Uterus (tissue), 2 donors: ENCODE measurements at regions not wholly inside any gene's neighbourhood (a gene's known extent, or its start where the extent isn't known, plus 50 kb on each side); places are given as distances from the start of the nearest gene placed in this dataset.

Experiments
- POLR2A ChIP-seq, 2 donors: fragments of 450-650 bp; IDR thresholded peaks; one replicate each; pipeline ENCODE4 v1.6.1; 2016; ENCODE audit warnings: antibody characterized with exemption in 2 of 2, mild to moderate bottlenecking in 1 of 2, moderate library complexity in 1 of 2
- TF ChIP-seq, protein P1 (sequence below), 4 experiments: fragments of 200-600 bp in 2 of 4; fragments of 450-650 bp in 2 of 4; sonication (generic) in 2 of 4; IDR thresholded peaks; one replicate each; pipeline ENCODE4 v1.5.1; 2016 to 2019; ENCODE audit warnings: antibody characterized with exemption in 4 of 4, mild to moderate bottlenecking in 2 of 4, moderate library complexity in 1 of 4

DNA sequence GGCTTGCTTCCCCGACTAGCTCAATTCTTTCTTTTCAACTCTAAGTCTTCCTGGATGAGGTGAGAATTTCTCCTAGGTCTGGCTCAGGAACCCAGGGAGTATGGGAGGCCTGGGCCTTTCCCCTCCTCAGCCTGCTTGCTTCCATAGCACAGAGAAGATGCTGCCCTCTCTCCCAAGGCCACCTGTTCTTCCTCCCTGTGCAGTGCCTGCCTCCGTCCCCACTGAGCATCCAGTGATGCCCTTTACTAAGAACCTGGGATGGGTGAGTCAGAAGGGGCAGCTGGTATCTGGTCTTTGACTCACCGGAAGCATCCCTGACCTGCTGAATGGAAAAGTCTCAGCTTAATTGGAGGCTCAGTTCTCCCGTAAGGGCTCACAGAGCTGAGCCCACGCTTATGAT lies 607.9 kb downstream of the BUD13 start:
- no peak for TF ChIP-seq POLR2A (IDR thresholded peaks at IDR 0.05)
- TF ChIP-seq, protein P1, sequence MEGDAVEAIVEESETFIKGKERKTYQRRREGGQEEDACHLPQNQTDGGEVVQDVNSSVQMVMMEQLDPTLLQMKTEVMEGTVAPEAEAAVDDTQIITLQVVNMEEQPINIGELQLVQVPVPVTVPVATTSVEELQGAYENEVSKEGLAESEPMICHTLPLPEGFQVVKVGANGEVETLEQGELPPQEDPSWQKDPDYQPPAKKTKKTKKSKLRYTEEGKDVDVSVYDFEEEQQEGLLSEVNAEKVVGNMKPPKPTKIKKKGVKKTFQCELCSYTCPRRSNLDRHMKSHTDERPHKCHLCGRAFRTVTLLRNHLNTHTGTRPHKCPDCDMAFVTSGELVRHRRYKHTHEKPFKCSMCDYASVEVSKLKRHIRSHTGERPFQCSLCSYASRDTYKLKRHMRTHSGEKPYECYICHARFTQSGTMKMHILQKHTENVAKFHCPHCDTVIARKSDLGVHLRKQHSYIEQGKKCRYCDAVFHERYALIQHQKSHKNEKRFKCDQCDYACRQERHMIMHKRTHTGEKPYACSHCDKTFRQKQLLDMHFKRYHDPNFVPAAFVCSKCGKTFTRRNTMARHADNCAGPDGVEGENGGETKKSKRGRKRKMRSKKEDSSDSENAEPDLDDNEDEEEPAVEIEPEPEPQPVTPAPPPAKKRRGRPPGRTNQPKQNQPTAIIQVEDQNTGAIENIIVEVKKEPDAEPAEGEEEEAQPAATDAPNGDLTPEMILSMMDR (IDR thresholded peaks at IDR 0.05) = no peak
